SH-SY5Y (cell line): ENCODE measurements at regions not wholly inside any gene's neighbourhood (a gene's known extent, or its start where the extent isn't known, plus 50 kb on each side); places are given as distances from the start of the nearest gene placed in this dataset.

Experiments
- GATA2 ChIP-seq: IDR thresholded peaks from 2 replicates; pipeline ENCODE4 v1.6.1; 2011; ENCODE audit warnings: mild to moderate bottlenecking, low read depth, low read length
- GATA3 ChIP-seq: IDR thresholded peaks from 2 replicates; pipeline ENCODE4 v1.6.1; 2011; ENCODE audit warnings: low read depth, mild to moderate bottlenecking, low read length, moderate library complexity

- TF ChIP-seq GATA3 (no peak), GATA2 (no peak)
Observed at GRCh38 chr10:60994128-60994527, 50.1 kb upstream of the RHOBTB1 start.
